Gastrocnemius medialis (tissue), 4 donors: ENCODE measurements at regions not wholly inside any gene's neighbourhood (a gene's known extent, or its start where the extent isn't known, plus 50 kb on each side); places are given as distances from the start of the nearest gene placed in this dataset.

Experiments
- POLR2A ChIP-seq, 2 donors: fragments of 450-650 bp; IDR thresholded peaks; one replicate each; pipeline ENCODE4 v1.6.1; 2017; ENCODE audit warnings: antibody characterized with exemption in 2 of 2, mild to moderate bottlenecking in 2 of 2, moderate library complexity in 2 of 2
- TF ChIP-seq, protein P1 (sequence below), 5 experiments: fragments of 450-650 bp in 3 of 5; fragments of 200-600 bp in 2 of 5; sonication (generic) in 2 of 5; IDR thresholded peaks in 4 of 5; conservative IDR thresholded peaks in 1 of 5; 1 replicate in 4 of 5; 2 replicates in 1 of 5; pipeline ENCODE4 v1.5.1; 2016 to 2019; ENCODE audit warnings: antibody characterized with exemption in 5 of 5, mild to moderate bottlenecking in 3 of 5, moderate library complexity in 3 of 5

DNA sequence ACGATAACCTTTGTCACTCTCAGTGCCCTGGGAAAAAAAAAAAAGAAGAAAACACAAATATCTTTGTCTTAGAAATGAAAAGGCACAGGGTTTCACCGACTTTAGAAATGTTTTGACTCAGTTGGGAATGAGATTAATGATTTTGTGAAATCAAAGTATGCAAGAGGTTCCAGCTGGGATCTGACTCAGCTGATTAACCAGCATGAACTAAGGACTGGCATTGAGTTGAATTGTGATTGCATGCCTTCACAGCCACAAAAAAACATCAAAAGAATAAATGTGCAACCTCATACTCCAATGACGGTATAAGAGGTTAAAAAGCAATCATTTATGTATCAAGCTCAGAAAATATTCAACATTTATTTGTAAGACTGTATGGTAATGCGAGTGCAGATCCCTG, 566.6 kb upstream of the DSEL start:
- TF ChIP-seq, protein P1, sequence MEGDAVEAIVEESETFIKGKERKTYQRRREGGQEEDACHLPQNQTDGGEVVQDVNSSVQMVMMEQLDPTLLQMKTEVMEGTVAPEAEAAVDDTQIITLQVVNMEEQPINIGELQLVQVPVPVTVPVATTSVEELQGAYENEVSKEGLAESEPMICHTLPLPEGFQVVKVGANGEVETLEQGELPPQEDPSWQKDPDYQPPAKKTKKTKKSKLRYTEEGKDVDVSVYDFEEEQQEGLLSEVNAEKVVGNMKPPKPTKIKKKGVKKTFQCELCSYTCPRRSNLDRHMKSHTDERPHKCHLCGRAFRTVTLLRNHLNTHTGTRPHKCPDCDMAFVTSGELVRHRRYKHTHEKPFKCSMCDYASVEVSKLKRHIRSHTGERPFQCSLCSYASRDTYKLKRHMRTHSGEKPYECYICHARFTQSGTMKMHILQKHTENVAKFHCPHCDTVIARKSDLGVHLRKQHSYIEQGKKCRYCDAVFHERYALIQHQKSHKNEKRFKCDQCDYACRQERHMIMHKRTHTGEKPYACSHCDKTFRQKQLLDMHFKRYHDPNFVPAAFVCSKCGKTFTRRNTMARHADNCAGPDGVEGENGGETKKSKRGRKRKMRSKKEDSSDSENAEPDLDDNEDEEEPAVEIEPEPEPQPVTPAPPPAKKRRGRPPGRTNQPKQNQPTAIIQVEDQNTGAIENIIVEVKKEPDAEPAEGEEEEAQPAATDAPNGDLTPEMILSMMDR (IDR thresholded peaks at IDR 0.05 in 4 of 5, conservative IDR thresholded peaks at IDR 0.05 in 1 of 5) = no peak
- no peak for TF ChIP-seq POLR2A (IDR thresholded peaks at IDR 0.05)
